HG03095 (cell line): ENCODE measurements at regions not wholly inside any gene's neighbourhood (a gene's known extent, or its start where the extent isn't known, plus 50 kb on each side); places are given as distances from the start of the nearest gene placed in this dataset.
A peak's percentile ranks its signal among the peaks of the same experiment; 100 is the strongest.
"Not testable (repeated sequence)": the region's sequence is repeated elsewhere in the genome, so short reads cannot be mapped to it uniquely, and the experiment has no call there.

ENCODE experiments used
- ATAC-seq: cut with Tn5 transposase; IDR thresholded peaks from one replicate; pipeline ENCODE4 v1.9.1; 2021; ENCODE audit warnings: moderate library complexity; ENCODE audit not compliant: unreplicated experiment

GRCh38 chr5:82719368-82719767 lies 357.8 kb downstream of the TMEM167A start:
- peak; percentile 87 for ATAC-seq

DNA sequence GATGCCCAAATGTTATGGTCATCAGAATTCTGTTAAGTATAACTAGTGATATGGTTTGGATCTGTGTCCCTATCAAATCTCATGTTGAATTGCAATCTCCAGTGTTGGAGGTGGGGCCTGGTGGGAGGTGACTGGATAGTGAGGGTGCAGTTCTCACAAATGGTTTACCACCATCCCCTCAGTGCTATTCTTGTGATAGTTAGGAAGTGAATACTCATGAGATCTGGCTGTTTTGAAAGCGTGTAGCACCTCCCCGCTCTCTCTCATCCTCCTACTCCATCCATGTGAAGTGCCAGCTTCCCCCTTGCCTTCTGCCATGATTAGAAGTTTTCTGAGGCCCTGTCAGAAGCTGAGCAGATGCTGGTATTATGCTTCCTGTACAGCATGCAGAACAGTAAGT lies 359.5 kb downstream of the TMEM167A start:
- ATAC-seq: no peak

DNA sequence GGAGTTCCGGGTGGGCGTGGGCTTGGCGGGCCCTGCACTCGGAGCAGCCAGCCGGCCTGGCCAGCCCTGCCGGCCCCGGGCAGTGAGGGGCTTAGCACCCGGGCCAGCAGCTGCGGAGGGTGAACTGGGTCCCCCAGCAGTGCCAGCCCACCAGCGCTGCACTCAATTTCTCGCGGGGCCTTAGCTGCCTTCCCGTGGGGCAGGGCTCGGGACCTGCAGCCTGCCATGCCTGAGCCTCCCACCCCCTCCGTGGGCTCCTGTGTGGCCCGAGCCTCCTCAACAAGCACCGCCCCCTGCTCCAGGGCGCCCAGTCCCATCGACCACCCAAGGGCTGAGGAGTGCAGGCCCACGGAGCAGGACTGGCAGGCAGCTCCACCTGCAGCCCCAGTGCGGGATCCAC lies 362.5 kb downstream of the TMEM167A start:
- not testable (repeated sequence) for ATAC-seq

DNA sequence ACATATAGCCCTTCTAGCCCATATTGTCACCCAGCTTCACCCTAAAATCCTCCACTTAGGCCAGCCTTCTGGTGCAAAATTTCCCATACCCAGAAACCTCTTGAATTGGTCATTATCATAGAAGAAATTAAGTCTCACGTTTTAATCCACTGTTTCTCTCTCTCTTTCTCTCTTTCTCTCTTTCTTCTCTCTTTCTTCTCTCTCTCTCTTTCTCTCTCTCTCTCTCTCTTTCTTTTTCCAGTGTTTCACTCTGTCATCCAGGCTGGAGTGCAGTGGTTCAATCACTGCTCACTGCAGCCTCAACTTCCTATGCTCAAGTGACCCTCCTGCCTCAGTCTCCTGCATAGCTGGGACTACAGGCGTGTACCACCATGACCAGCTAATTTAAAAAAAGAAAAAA lies 363.4 kb downstream of the TMEM167A start:
- no peak for ATAC-seq

DNA sequence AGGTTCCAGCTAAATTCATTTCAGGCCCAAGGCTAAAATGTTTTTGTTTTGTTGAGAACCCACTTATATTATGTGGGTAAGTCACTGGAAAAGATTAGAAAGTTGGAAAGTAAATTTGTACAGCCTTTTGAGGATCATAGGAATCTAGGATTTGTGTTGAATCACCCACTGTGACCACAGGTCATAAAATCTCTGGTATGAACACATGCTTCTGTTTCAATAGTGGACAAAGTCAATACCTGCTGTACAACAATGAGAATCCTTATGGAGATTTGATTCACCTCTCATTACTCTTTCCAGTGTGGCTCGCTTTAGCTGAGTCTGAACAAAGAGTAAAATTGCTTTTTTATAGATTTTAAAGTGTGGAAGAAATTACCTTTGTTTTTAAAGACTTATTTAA lies 369.5 kb downstream of the TMEM167A start:
- no peak for ATAC-seq

DNA sequence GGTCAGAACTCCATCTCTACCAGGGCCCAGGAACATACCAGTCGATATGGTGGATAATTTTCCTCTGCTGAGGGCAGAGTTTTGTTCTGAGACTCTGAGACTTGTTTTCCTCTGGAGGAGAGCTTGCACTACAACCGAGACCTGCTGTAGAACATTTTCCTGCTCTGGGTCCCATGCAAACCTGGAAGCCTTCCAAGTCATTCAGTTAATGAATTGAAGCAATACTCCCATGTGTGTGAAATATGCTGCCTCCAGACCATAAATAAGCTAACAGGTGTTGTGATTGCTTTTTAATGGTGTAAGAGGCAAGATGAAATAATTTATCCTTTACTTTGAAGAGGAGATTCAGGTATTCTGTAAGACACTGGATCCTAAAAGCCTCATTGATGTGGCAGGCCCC lies 372.8 kb downstream of the TMEM167A start:
- no peak for ATAC-seq

GRCh38 chr5:82702046-82702445 lies 375.1 kb downstream of the TMEM167A start:
- no peak for ATAC-seq

GRCh38 chr5:82699737-82700136 lies 377.5 kb downstream of the TMEM167A start:
- ATAC-seq: no peak

DNA sequence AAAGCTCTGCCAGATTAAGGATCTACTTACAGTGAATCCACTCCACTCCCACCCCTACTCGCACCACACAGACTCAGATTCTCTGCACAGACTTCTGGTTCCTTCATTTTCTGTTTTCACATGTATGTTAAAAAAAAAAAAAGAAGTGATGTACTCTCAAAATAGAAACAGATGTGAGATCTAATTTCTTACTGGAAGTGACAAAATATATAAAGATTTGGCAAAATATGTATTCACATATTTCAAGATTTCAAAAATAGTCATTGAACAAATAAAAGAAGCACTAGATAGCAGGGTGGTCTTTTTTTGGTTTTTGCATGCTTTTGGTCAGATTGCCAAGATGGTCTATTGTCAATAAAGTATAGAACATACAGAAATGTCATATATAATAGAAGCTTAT lies 379.2 kb downstream of the TMEM167A start:
- no peak for ATAC-seq

- ATAC-seq: no peak
Observed at GRCh38 chr5:82694711-82695285, 382.4 kb downstream of the TMEM167A start.

GRCh38 chr5:82692826-82693225 lies 384.4 kb downstream of the TMEM167A start:
- ATAC-seq: no peak

DNA sequence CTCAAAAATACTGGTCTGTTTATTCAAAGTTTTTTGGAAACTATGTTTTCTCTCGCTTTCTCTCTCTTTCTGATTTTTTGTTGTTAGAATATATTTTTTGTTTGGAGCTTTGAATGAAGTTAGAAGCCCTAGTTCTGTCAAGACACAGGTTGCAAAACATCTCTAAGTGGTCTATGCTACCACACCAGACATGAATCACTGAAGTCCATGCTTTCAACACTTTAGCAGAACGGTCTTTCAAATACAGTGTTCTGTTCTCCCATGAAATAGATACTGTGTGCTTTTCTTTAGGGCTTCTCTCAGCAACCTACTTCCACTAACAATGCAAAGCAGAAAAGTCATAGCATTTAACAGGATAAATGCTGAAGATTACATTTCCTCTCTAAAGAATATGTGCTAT lies 392.5 kb downstream of the TMEM167A start:
- ATAC-seq: no peak

DNA sequence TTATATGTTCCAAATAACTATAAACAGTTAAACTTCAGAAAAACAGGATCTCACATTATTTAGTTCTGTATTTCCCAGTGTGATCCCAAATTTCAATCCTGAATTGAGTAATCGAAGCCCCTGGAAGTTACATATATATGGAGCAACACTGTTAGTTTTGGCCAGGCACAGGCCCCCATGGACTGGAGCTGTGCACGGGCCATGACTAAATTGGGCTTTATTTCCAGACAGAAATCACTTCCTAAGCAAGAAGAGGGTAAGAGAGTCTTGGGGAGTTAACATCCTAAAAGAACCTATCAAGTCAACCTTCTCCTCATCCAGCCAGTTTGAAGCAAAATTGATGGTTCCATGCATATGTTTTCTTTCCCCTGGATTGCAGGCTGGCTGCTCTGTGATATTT lies 393.0 kb downstream of the TMEM167A start:
- no peak for ATAC-seq

GRCh38 chr5:82679660-82680059 lies 397.5 kb downstream of the TMEM167A start:
- no peak for ATAC-seq

DNA sequence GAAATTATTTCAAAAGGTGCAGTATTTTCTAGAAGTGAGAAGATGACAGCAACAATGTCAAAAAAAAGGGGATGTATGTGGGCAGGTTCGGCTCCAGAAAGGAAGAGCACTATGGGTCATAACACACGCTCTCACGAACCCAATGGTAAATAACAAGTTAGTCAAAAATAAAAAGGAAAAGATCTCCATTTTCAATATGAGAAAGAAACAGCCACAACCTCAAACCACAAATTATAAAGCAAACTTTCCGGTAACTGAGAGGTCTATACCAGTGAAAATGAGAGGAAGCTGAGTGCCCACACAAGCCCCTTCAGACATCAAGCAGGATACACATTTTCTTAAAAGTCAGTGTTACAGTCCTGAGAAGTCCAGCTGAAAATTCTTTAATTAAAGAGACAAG lies 398.5 kb upstream of the RPS23 start:
- ATAC-seq: no peak

GRCh38 chr5:82674671-82675070 lies 396.5 kb upstream of the RPS23 start:
- ATAC-seq: no peak

DNA sequence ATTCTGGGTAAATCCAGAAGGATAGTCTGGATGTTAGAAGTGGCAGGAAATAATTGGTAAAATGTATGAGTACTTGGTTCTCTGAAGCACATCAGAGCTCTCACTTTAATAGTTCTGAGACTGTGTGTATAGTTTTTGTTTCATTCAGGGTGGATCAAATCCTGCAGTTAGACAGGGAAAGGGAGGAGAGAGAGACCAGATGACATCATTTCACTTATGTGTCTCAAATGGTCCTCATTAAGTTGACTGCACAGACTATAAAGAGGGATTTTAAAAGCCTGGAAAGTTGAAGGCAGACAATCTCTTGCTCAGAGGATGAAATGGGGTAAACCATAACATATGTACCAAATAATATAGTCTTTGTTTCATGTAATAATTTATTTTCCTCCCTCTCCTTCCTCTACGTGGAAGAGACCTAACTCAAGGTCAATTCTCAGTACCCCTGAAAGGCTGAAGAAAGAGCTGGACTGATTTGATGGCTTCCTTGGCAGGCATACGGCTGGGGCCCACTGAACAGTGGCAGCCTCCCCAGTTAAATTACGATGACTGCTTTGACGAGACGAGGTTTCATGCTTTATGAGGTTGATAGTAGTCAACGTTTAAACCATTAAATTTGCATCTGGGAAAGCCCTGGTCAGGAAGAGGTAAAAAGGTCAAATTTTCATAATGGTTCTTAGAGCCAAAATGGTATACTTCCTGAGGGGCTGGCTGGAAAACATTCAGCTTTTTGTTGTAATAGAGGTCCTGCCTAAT lies 395.1 kb upstream of the RPS23 start:
- ATAC-seq: no peak

DNA sequence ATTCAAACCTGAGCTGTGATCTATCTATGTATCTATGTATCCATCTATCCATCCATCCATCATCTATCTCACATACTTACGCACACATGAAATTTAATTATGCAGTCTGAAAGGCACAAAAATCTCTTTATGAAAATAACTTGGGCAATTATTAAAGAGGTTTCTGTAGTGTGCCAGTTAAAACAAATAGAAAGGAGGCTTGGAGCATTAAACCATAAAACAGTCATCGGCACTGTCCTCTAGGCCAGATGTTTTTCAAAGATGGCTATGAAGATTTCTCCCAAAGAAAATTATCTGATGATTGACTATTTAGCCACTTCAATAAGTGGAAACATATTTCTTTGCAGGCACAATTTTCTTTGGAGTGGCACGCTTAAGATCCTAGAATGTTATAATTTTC lies 392.5 kb upstream of the RPS23 start:
- no peak for ATAC-seq

- no peak for ATAC-seq
Observed at GRCh38 chr5:82669720-82670119, 391.6 kb upstream of the RPS23 start.

- no peak for ATAC-seq
Observed at GRCh38 chr5:82666312-82666711, 388.2 kb upstream of the RPS23 start.

- ATAC-seq: no peak
Observed at GRCh38 chr5:82664732-82665131, 386.6 kb upstream of the RPS23 start.

DNA sequence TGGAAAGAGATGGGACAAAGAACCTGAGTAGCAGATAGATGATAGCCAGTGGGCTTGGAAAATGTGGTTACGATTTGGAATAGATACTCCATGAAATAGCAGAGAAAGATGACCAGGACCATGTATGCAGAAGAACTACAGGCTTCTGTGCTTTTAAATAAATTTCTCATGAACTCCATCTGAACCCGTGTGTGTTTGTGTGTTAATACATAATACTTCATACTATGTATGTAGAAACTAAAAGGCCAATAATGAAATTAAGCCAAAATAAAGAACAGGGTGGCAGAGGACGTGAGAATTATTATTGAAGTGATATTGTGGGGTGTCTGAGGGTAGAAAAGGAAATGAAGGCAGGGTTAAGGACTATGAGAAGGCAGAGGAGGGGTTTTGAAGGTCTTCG lies 385.1 kb upstream of the RPS23 start:
- ATAC-seq: no peak

DNA sequence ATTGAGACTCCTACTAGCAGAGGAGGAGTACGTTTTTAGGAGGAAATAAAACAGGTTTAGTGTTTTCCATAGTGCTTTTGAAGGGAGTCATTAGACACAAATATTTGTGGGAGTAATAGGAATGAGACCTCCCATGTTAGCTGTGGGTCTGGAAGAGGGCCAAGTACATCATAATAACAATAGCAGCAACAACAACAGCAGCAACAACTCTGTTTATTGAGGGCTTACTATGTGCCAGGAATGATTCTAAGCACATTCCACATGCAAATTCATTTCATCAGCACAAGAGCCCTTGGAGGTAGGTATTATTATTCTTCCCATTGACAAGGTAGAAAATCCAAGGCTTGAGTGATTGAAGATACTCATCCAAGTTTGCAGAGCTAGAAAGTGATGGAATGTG lies 384.2 kb upstream of the RPS23 start:
- ATAC-seq: no peak
